A549 (cell line): ENCODE measurements at regions not wholly inside any gene's neighbourhood (a gene's known extent, or its start where the extent isn't known, plus 50 kb on each side); places are given as distances from the start of the nearest gene placed in this dataset.

Source experiments
- CEBPB ChIP-seq, 2 experiments: fragments of >200 bp in 1 of 2; sonication (Bioruptor Twin) in 1 of 2; formaldehyde crosslinking in 1 of 2; IDR thresholded peaks; 2 replicates each; pipeline ENCODE4 v1.6.1; 2012 to 2016
- ESRRA ChIP-seq: fragments of 150-350 bp; IDR thresholded peaks from 2 replicates; pipeline ENCODE4 v1.6.1; 2014; ENCODE audit warnings: mild to moderate bottlenecking, low read length, borderline replicate concordance
- MAZ ChIP-seq: fragments of 150-350 bp; IDR thresholded peaks from 2 replicates; pipeline ENCODE4 v1.6.1; 2014; ENCODE audit warnings: antibody characterized with exemption, low read depth, low read length, borderline replicate concordance
- NPAS2 ChIP-seq: fragments of 250-450 bp; sonication (Bioruptor Pico); IDR thresholded peaks from 2 replicates; pipeline ENCODE4 v1.8.0; 2022; ENCODE audit warnings: mild to moderate bottlenecking, moderate library complexity, borderline replicate concordance
- PHF8 ChIP-seq: fragments of 200-600 bp; sonication (generic); IDR thresholded peaks from 2 replicates; pipeline ENCODE4 v1.6.1; 2016; ENCODE audit warnings: low read depth, mild to moderate bottlenecking, antibody characterized with exemption, moderate library complexity, borderline replicate concordance
- RFX5 ChIP-seq: fragments of 450-650 bp; IDR thresholded peaks from 2 replicates; pipeline ENCODE4 v1.7.1; 2014; ENCODE audit warnings: antibody characterized with exemption, mild to moderate bottlenecking, moderate library complexity
- SMC3 ChIP-seq: fragments of >200 bp; sonication (Bioruptor Twin); formaldehyde crosslinking; IDR thresholded peaks from 3 replicates; pipeline ENCODE4 v1.6.1; 2018; ENCODE audit warnings: inconsistent platforms
- USF2 ChIP-seq: fragments of 450-650 bp; IDR thresholded peaks from 2 replicates; pipeline ENCODE4 v1.6.1; 2014; ENCODE audit warnings: antibody characterized with exemption
- ZFP36 ChIP-seq: fragments of 450-650 bp; IDR thresholded peaks from 2 replicates; pipeline ENCODE4 v1.6.1; 2014; ENCODE audit warnings: borderline replicate concordance; ENCODE audit not compliant: partially characterized antibody
- TF ChIP-seq, protein P1 (sequence below): fragments of >200 bp; sonication (Bioruptor Twin); formaldehyde crosslinking; IDR thresholded peaks from 3 replicates; pipeline ENCODE4 v1.5.1; 2016

- TF ChIP-seq, protein P1, sequence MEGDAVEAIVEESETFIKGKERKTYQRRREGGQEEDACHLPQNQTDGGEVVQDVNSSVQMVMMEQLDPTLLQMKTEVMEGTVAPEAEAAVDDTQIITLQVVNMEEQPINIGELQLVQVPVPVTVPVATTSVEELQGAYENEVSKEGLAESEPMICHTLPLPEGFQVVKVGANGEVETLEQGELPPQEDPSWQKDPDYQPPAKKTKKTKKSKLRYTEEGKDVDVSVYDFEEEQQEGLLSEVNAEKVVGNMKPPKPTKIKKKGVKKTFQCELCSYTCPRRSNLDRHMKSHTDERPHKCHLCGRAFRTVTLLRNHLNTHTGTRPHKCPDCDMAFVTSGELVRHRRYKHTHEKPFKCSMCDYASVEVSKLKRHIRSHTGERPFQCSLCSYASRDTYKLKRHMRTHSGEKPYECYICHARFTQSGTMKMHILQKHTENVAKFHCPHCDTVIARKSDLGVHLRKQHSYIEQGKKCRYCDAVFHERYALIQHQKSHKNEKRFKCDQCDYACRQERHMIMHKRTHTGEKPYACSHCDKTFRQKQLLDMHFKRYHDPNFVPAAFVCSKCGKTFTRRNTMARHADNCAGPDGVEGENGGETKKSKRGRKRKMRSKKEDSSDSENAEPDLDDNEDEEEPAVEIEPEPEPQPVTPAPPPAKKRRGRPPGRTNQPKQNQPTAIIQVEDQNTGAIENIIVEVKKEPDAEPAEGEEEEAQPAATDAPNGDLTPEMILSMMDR = no peak
- TF ChIP-seq ZFP36 (no peak), MAZ (no peak), SMC3 (no peak), PHF8 (no peak), RFX5 (no peak), ESRRA (no peak), USF2 (no peak), CEBPB (IDR thresholded peaks at IDR 0.05) (no peak), NPAS2 (CRISPR knock-in tag) (no peak)
These were observed 82.4 kb upstream of the PACRGL start for GRCh38 chr4:20617678-20618396.
